ENCODE measurements at regions not wholly inside any gene's neighbourhood (a gene's known extent, or its start where the extent isn't known, plus 50 kb on each side); places are given as distances from the start of the nearest gene placed in this dataset.

- DNase-seq = no peak
Observed at GRCh38 chr2:71951718-71952404, 195.8 kb downstream of the CYP26B1 start.

- DNase-seq = no peak
Observed at GRCh38 chr2:71951083-71951468, 196.6 kb downstream of the CYP26B1 start.

GRCh38 chr2:71950256-71951082 is 197.2 kb downstream of the CYP26B1 start:
- DNase-seq = no peak

GRCh38 chr2:71949537-71949798 is 198.2 kb downstream of the CYP26B1 start:
- no peak for DNase-seq

GRCh38 chr2:71948781-71949536 is 198.7 kb downstream of the CYP26B1 start:
- no peak for DNase-seq

- no peak for DNase-seq
Observed at GRCh38 chr2:71947809-71948208, 199.9 kb downstream of the CYP26B1 start.

GRCh38 chr2:71945603-71945959 is 202.1 kb downstream of the CYP26B1 start:
- DNase-seq = no peak

- DNase-seq = no peak
Observed at GRCh38 chr2:71944806-71945602, 202.7 kb downstream of the CYP26B1 start.

- DNase-seq = no peak
Observed at GRCh38 chr2:71944183-71944550, 203.5 kb downstream of the CYP26B1 start.

- DNase-seq = no peak
Observed at GRCh38 chr2:71943238-71944182, 204.2 kb downstream of the CYP26B1 start.

GRCh38 chr2:71941726-71942525 is 205.7 kb downstream of the CYP26B1 start:
- DNase-seq = no peak

GRCh38 chr2:71940695-71941094 is 207.0 kb downstream of the CYP26B1 start:
- no peak for DNase-seq

GRCh38 chr2:71939588-71940535 is 207.8 kb downstream of the CYP26B1 start:
- no peak for DNase-seq

- DNase-seq = no peak
Observed at GRCh38 chr2:71938659-71939587, 208.7 kb downstream of the CYP26B1 start.

- DNase-seq = no peak
Observed at GRCh38 chr2:71938108-71938507, 209.6 kb downstream of the CYP26B1 start.

GRCh38 chr2:71937396-71937795 is 210.3 kb downstream of the CYP26B1 start:
- no peak for DNase-seq

GRCh38 chr2:71936076-71937030 is 211.3 kb downstream of the CYP26B1 start:
- DNase-seq = no peak
